GM12878 (cell line): ENCODE measurements at regions not wholly inside any gene's neighbourhood (a gene's known extent, or its start where the extent isn't known, plus 50 kb on each side); places are given as distances from the start of the nearest gene placed in this dataset.

ENCODE experiments used
- ATAC-seq: fragments of 200-7000 bp; cut with Tn5 transposase; 3 replicates; pipeline ENCODE4 v1.9.1; 2020; ENCODE audit warnings: mild to moderate bottlenecking, moderate library complexity
- BruUV-seq: library from RNA; stranded (reverse); fragments of 400-500 nt; replicated peaks from 2 replicates; lab custom pipeline; 2021; lab: Mats Ljungman, UMichigan
- CTCF ChIA-PET: fragments of 300-600 bp; sonication (Branson Sonifier 250); formaldehyde crosslinking; extraction: SDS; loops from one replicate; lab custom pipeline; 2021; ENCODE audit warnings: inconsistent platforms; lab: Yijun Ruan, JAX
- POLR2A ChIA-PET: fragments of 350-600 bp; formaldehyde crosslinking; extraction: SDS; loops from one replicate; lab custom pipeline; 2021; ENCODE audit warnings: inconsistent platforms; lab: Charles Lee
- RAD21 ChIA-PET: fragments of 300-600 bp; sonication (Branson Sonifier 250); formaldehyde crosslinking; loops from one replicate; lab custom pipeline; 2023; ENCODE audit warnings: antibody characterized with exemption; ENCODE audit not compliant: unreplicated experiment; lab: Charles Lee
- SMC1A ChIA-PET: fragments of 300-600 bp; sonication (Branson Sonifier 250); formaldehyde crosslinking; loops from one replicate; lab custom pipeline; 2023; ENCODE audit not compliant: unreplicated experiment, uncharacterized antibody; lab: Charles Lee
- DNase-seq: peaks from one replicate; pipeline ENCODE4 v3.0.0-alpha.2; 2011; ENCODE audit warnings: low read depth, low spot score
- FAIRE-seq: peaks from 3 replicates; lab custom pipeline; 2011; peaks lifted over from hg19 to GRCh38; lab: Jason Lieb, UNC
- H2AFZ ChIP-seq: 2 replicates; pipeline ENCODE4 v1.6.0; 2011; ENCODE audit warnings: low read depth, low read length, control low read depth; ENCODE audit not compliant: control insufficient read depth
- H3K27ac ChIP-seq: 2 replicates; pipeline ENCODE4 v1.5.1; 2011; ENCODE audit warnings: control low read depth; ENCODE audit not compliant: control insufficient read depth, insufficient read depth
- H3K27me3 ChIP-seq, 2 experiments: replicated peaks in 1 of 2; 2 replicates each; pipeline versions ENCODE4 v1.6.0 to v1.6.1; 2011; ENCODE audit warnings: low read length in 1 of 2; ENCODE audit not compliant: control insufficient read depth in 2 of 2, insufficient read depth in 2 of 2
- H3K36me3 ChIP-seq, 2 experiments: 2 replicates each; pipeline ENCODE4 v1.5.1; 2011; ENCODE audit warnings: low read length in 1 of 2; ENCODE audit not compliant: control insufficient read depth in 2 of 2, insufficient read depth in 2 of 2
- H3K4me1 ChIP-seq: 2 replicates; pipeline ENCODE4 v1.6.1; 2011; ENCODE audit warnings: mild to moderate bottlenecking, low read length, moderate library complexity, mixed read lengths; ENCODE audit not compliant: control insufficient read depth, insufficient read depth
- H3K4me2 ChIP-seq: 2 replicates; pipeline ENCODE4 v1.6.0; 2011; ENCODE audit warnings: control low read depth; ENCODE audit not compliant: control insufficient read depth, insufficient read depth
- H3K4me3 ChIP-seq: fragments of 200-600 bp; sonication (generic); 2 replicates; pipeline ENCODE4 v1.5.1; 2016
- H3K79me2 ChIP-seq: 2 replicates; pipeline ENCODE4 v1.6.0; 2011; ENCODE audit warnings: low read length; ENCODE audit not compliant: control insufficient read depth, insufficient read depth
- H3K9ac ChIP-seq: 2 replicates; pipeline ENCODE4 v1.8.0; 2011; ENCODE audit warnings: low read length, control low read depth, mixed read lengths; ENCODE audit not compliant: control insufficient read depth, insufficient read depth
- H3K9me3 ChIP-seq: replicated peaks from 3 replicates; pipeline ENCODE4 v1.5.1; 2011; ENCODE audit warnings: mild to moderate bottlenecking, low read length; ENCODE audit not compliant: control insufficient read depth, insufficient read depth
- H4K20me1 ChIP-seq: 2 replicates; pipeline ENCODE4 v1.6.0; 2011; ENCODE audit not compliant: control insufficient read depth, insufficient read depth
- CBFB ChIP-seq: IDR thresholded peaks from 2 replicates; pipeline ENCODE4 v1.6.1; 2016; ENCODE audit warnings: antibody characterized with exemption, low read depth
- CHD4 ChIP-seq: fragments of 200-600 bp; sonication (generic); IDR thresholded peaks from 2 replicates; pipeline ENCODE4 v1.6.1; 2016; ENCODE audit warnings: mild to moderate bottlenecking
- MEF2B ChIP-seq: fragments of 450-650 bp; IDR thresholded peaks from 2 replicates; pipeline ENCODE4 v1.6.1; 2018; ENCODE audit warnings: mild to moderate bottlenecking, moderate library complexity; ENCODE audit not compliant: partially characterized antibody, poor library complexity, severe bottlenecking
- NFYA ChIP-seq: IDR thresholded peaks from 2 replicates; pipeline ENCODE4 v1.6.1; 2011; ENCODE audit warnings: low read depth, mild to moderate bottlenecking, low read length, improper control_type of control experiment, borderline replicate concordance
- SMC3 ChIP-seq: IDR thresholded peaks from 2 replicates; pipeline ENCODE4 v1.6.1; 2011; ENCODE audit warnings: low read length, improper control_type of control experiment, borderline replicate concordance
- SUPT20H ChIP-seq: IDR thresholded peaks from 2 replicates; pipeline ENCODE4 v1.6.1; 2011; ENCODE audit warnings: low read depth, mild to moderate bottlenecking, low read length, moderate library complexity, borderline replicate concordance; ENCODE audit not compliant: control insufficient read depth
- SUZ12 ChIP-seq: fragments of 200-600 bp; sonication (generic); IDR thresholded peaks from one replicate; pipeline ENCODE4 v1.6.1; 2018; ENCODE audit warnings: antibody characterized with exemption, mild to moderate bottlenecking; ENCODE audit not compliant: unreplicated experiment
- WGBS: methylation state at CpG from one replicate; pipeline ENCODE4 v1.1.6; 2016; ENCODE audit warnings: low lambda C conversion rate; ENCODE audit not compliant: insufficient replicate concordance, insufficient coverage; ENCODE audit errors: missing lambda C conversion rate; 5-methylcytosine and 5-hydroxymethylcytosine counted together
- in situ Hi-C: fragments of 300-500 bp; cut with MboI; formaldehyde crosslinking; loops from 9 replicates; pipeline ENCODE4 v1.14.3; 2018; ENCODE audit warnings: mixed read lengths
- intact Hi-C: fragments of 100-400 bp; cut with micrococcal nuclease; formaldehyde crosslinking; loops from one replicate; pipeline ENCODE4 v1.14.2; 2022; ENCODE audit not compliant: unreplicated experiment
- TF ChIP-seq, protein P1 (sequence below): fragments of 450-650 bp; IDR thresholded peaks from 2 replicates; pipeline ENCODE4 v1.6.1; 2017; ENCODE audit warnings: mild to moderate bottlenecking, low read depth, inconsistent platforms; ENCODE audit not compliant: poor library complexity, severe bottlenecking
- TF ChIP-seq, protein P2 (sequence below): IDR thresholded peaks from 2 replicates; pipeline ENCODE4 v1.6.1; 2012; ENCODE audit warnings: low read depth, low read length, improper control_type of control experiment
- TF ChIP-seq, protein P3 (sequence below): fragments of 150-350 bp; IDR thresholded peaks from 2 replicates; pipeline ENCODE4 v1.6.1; 2014; ENCODE audit warnings: mild to moderate bottlenecking, low read depth, low read length

DNA sequence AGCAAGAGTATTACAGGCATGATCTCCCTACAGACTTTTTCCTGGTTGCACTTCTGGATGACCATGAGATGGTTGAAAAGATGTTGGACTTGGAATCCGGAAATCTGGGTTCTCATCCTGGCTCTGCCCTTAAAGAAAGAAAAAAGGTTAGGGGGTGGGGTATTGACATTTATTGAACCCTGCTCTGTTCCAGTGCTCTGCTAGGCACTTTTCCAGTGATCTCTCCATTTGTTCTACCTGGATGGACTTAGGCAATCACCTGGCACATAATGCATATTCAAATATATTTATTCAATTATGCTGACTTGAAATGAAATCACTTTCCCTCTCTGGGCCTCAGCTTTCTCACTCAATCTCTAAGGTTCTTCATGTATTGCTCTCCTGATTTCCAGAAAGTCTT, 101.0 kb upstream of the NFIA start:
- Histone ChIP-seq H3K9me3 (no peaks in the 10 kb centered on the region), H3K4me2 (no peak overlapping the region), H4K20me1 (no peaks in the 10 kb centered on the region), H3K4me1 (no peaks in the 10 kb centered on the region), H3K27me3 (no peaks in the 10 kb centered on the region), H3K9ac (no peak overlapping the region), H3K79me2 (no peaks in the 10 kb centered on the region), H3K27ac (no peak overlapping the region), H2AFZ (no peak overlapping the region), H3K36me3 (no peaks in the 10 kb centered on the region), H3K4me3 (no peak overlapping the region)
- CTCF ChIA-PET, result no interaction called here
- WGBS, result 100% methylated on average over 1 of the region's 1 CpG
- FAIRE-seq (no peak), ATAC-seq (no peak), DNase-seq (no peak)
- in situ Hi-C loops (no loop called here), intact Hi-C loops (no loop called here)
- RAD21 ChIA-PET, result no interaction called here
- SMC1A ChIA-PET, result no interaction called here
- no TSS peak for BruUV-seq
- TF ChIP-seq MEF2B, result no peak
- TF ChIP-seq CHD4, result no peak
- TF ChIP-seq, protein P1, sequence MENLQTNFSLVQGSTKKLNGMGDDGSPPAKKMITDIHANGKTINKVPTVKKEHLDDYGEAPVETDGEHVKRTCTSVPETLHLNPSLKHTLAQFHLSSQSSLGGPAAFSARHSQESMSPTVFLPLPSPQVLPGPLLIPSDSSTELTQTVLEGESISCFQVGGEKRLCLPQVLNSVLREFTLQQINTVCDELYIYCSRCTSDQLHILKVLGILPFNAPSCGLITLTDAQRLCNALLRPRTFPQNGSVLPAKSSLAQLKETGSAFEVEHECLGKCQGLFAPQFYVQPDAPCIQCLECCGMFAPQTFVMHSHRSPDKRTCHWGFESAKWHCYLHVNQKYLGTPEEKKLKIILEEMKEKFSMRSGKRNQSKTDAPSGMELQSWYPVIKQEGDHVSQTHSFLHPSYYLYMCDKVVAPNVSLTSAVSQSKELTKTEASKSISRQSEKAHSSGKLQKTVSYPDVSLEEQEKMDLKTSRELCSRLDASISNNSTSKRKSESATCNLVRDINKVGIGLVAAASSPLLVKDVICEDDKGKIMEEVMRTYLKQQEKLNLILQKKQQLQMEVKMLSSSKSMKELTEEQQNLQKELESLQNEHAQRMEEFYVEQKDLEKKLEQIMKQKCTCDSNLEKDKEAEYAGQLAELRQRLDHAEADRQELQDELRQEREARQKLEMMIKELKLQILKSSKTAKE, result no peak
- no peak for TF ChIP-seq SUPT20H
- TF ChIP-seq, protein P2, sequence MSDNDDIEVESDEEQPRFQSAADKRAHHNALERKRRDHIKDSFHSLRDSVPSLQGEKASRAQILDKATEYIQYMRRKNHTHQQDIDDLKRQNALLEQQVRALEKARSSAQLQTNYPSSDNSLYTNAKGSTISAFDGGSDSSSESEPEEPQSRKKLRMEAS, result no peak
- TF ChIP-seq NFYA, result no peak
- TF ChIP-seq SMC3, result no peak
- no peak for TF ChIP-seq SUZ12
- TF ChIP-seq CBFB, result no peak
- TF ChIP-seq, protein P3, sequence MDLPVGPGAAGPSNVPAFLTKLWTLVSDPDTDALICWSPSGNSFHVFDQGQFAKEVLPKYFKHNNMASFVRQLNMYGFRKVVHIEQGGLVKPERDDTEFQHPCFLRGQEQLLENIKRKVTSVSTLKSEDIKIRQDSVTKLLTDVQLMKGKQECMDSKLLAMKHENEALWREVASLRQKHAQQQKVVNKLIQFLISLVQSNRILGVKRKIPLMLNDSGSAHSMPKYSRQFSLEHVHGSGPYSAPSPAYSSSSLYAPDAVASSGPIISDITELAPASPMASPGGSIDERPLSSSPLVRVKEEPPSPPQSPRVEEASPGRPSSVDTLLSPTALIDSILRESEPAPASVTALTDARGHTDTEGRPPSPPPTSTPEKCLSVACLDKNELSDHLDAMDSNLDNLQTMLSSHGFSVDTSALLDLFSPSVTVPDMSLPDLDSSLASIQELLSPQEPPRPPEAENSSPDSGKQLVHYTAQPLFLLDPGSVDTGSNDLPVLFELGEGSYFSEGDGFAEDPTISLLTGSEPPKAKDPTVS, result no peak
- POLR2A ChIA-PET, result no interaction called here
